SK-N-SH (cell line): ENCODE measurements at regions not wholly inside any gene's neighbourhood (a gene's known extent, or its start where the extent isn't known, plus 50 kb on each side); places are given as distances from the start of the nearest gene placed in this dataset.

Experiments
- CTCF ChIA-PET: fragments of 300-600, 350-600 bp; formaldehyde crosslinking; extraction: SDS; loops from one replicate; lab custom pipeline; 2021; lab: Yijun Ruan, JAX
- POLR2A ChIA-PET: fragments of 350-600 bp; sonication (Branson Sonifier 250); formaldehyde crosslinking; extraction: SDS; loops from one replicate; lab custom pipeline; 2020; ENCODE audit warnings: antibody characterized with exemption, inconsistent platforms; lab: Yijun Ruan, JAX
- DNase-seq: peaks from one replicate; pipeline ENCODE4 v3.0.0; 2012
- H2AFZ ChIP-seq: fragments of 200-600 bp; sonication (generic); 2 replicates; pipeline ENCODE4 v1.8.1; 2016; ENCODE audit warnings: antibody characterized with exemption, mild to moderate bottlenecking, low read depth
- H3F3A ChIP-seq: fragments of 200-600 bp; sonication (generic); replicated peaks from 2 replicates; pipeline ENCODE3; 2016; ENCODE audit warnings: antibody characterized with exemption, mild to moderate bottlenecking; ENCODE audit not compliant: insufficient read depth
- H3K27ac ChIP-seq, 2 experiments: fragments of 200-500 bp in 1 of 2; fragments of 200-600 bp in 1 of 2; sonication (Bioruptor generic) in 1 of 2; sonication (generic), shearing (Covaris generic) in 1 of 2; 2 replicates each; pipeline versions ENCODE4 v1.5.1 to v1.6.1; 2014 to 2016; ENCODE audit warnings: low read depth in 2 of 2, inconsistent platforms in 1 of 2, low read length in 1 of 2, mild to moderate bottlenecking in 1 of 2, mixed read lengths in 1 of 2
- H3K27me3 ChIP-seq: fragments of 200-600 bp; sonication (generic), shearing (Covaris generic); 2 replicates; pipeline ENCODE4 v1.6.1; 2016; ENCODE audit warnings: mixed run types; ENCODE audit not compliant: insufficient read depth
- H3K36me3 ChIP-seq, 2 experiments: fragments of 200-500 bp in 1 of 2; fragments of 200-600 bp in 1 of 2; sonication (Bioruptor generic) in 1 of 2; sonication (generic) in 1 of 2; replicated peaks in 1 of 2; 2 replicates each; pipeline versions ENCODE3 to v1.5.1; 2014 to 2016; ENCODE audit warnings: low read length in 1 of 2, mild to moderate bottlenecking in 1 of 2; ENCODE audit not compliant: insufficient read depth in 2 of 2, control insufficient read depth in 1 of 2
- H3K4me1 ChIP-seq, 2 experiments: fragments of 200-500 bp in 1 of 2; fragments of 200-600 bp in 1 of 2; sonication (Bioruptor generic) in 1 of 2; sonication (generic), shearing (Covaris generic) in 1 of 2; 2 replicates each; pipeline versions ENCODE4 v1.5.1 to v1.6.1; 2014 to 2016; ENCODE audit warnings: low read depth in 1 of 2, low read length in 1 of 2, mixed run types in 1 of 2; ENCODE audit not compliant: insufficient read depth in 2 of 2, control insufficient read depth in 1 of 2
- H3K4me2 ChIP-seq: fragments of 200-600 bp; sonication (generic), shearing (Covaris generic); 2 replicates; pipeline ENCODE4 v1.6.1; 2017; ENCODE audit warnings: mixed run types
- H3K4me3 ChIP-seq, 2 experiments: fragments of 200-500 bp in 1 of 2; fragments of 200-600 bp in 1 of 2; sonication (Bioruptor generic) in 1 of 2; sonication (generic), shearing (Covaris generic) in 1 of 2; 2 replicates each; pipeline versions ENCODE4 v1.5.1 to v1.8.1; 2014 to 2016; ENCODE audit warnings: low read depth in 2 of 2, inconsistent platforms in 1 of 2, low read length in 1 of 2, mild to moderate bottlenecking in 1 of 2, mixed read lengths in 1 of 2, moderate library complexity in 1 of 2
- H3K79me2 ChIP-seq: fragments of 200-600 bp; sonication (generic); 2 replicates; pipeline ENCODE4 v1.8.1; 2017; ENCODE audit warnings: mild to moderate bottlenecking; ENCODE audit not compliant: insufficient read depth
- H3K9ac ChIP-seq: fragments of 200-600 bp; sonication (generic); 2 replicates; pipeline ENCODE4 v1.6.1; 2017; ENCODE audit warnings: mixed run types
- H3K9me2 ChIP-seq: fragments of 200-600 bp; sonication (generic); 2 replicates; pipeline ENCODE4 v1.6.1; 2017; ENCODE audit warnings: mixed run types
- H3K9me3 ChIP-seq: fragments of 200-600 bp; sonication (generic); 2 replicates; pipeline ENCODE4 v1.6.1; 2017; ENCODE audit warnings: mixed run types, mild to moderate bottlenecking, moderate library complexity
- H4K20me1 ChIP-seq: fragments of 200-600 bp; sonication (generic); 2 replicates; pipeline ENCODE4 v1.6.1; 2017; ENCODE audit warnings: mild to moderate bottlenecking, mixed run types; ENCODE audit not compliant: insufficient read depth
- CHD2 ChIP-seq: fragments of 150-350 bp; IDR thresholded peaks from 2 replicates; pipeline ENCODE4 v1.6.1; 2018; ENCODE audit warnings: low read length; ENCODE audit not compliant: partially characterized antibody
- EZH2phosphoT487 ChIP-seq: fragments of 200-600 bp; sonication (generic); IDR thresholded peaks from 2 replicates; pipeline ENCODE4 v1.6.1; 2017; ENCODE audit warnings: low read depth, mixed run types, mild to moderate bottlenecking, antibody characterized with exemption, moderate library complexity, borderline replicate concordance
- FOXM1 ChIP-seq: IDR thresholded peaks from 2 replicates; pipeline ENCODE4 v1.4.0; 2012; ENCODE audit warnings: low read depth, mild to moderate bottlenecking
- GATA2 ChIP-seq: sonication (generic); formaldehyde crosslinking; IDR thresholded peaks from 2 replicates; pipeline ENCODE4 v1.5.0; 2020; ENCODE audit warnings: mild to moderate bottlenecking, missing genetic modification reagents
- JUND ChIP-seq: IDR thresholded peaks from 2 replicates; pipeline ENCODE4 v1.4.0; 2012
- MAX ChIP-seq: IDR thresholded peaks from 2 replicates; pipeline ENCODE4 v1.4.0; 2012; ENCODE audit warnings: low read depth
- MEF2A ChIP-seq: IDR thresholded peaks from 2 replicates; pipeline ENCODE4 v1.4.0; 2012; ENCODE audit warnings: low read depth, borderline replicate concordance
- MXI1 ChIP-seq: IDR thresholded peaks from 2 replicates; pipeline ENCODE4 v1.6.1; 2012; ENCODE audit warnings: mild to moderate bottlenecking, low read depth, low read length, improper control_type of control experiment
- RCOR1 ChIP-seq: fragments of 150-350 bp; IDR thresholded peaks from 2 replicates; pipeline ENCODE4 v1.6.1; 2017; ENCODE audit warnings: antibody characterized with exemption, low read length
- RFX5 ChIP-seq: IDR thresholded peaks from 2 replicates; pipeline ENCODE4 v1.6.1; 2012; ENCODE audit warnings: mild to moderate bottlenecking, improper control_type of control experiment, low read length
- RXRA ChIP-seq: IDR thresholded peaks from 2 replicates; pipeline ENCODE4 v1.4.0; 2012; ENCODE audit warnings: low read depth, mild to moderate bottlenecking, borderline replicate concordance
- SIN3A ChIP-seq: IDR thresholded peaks from 2 replicates; pipeline ENCODE4 v1.6.1; 2012; ENCODE audit warnings: low read depth, mild to moderate bottlenecking, low read length, moderate library complexity, borderline replicate concordance
- TAF1 ChIP-seq: IDR thresholded peaks from 2 replicates; pipeline ENCODE4 v1.6.1; 2012; ENCODE audit warnings: low read depth, mild to moderate bottlenecking, low read length, moderate library complexity, borderline replicate concordance
- TEAD4 ChIP-seq: IDR thresholded peaks from 2 replicates; pipeline ENCODE4 v1.4.0; 2012; ENCODE audit warnings: mild to moderate bottlenecking, borderline replicate concordance; ENCODE audit not compliant: insufficient read depth
- USF1 ChIP-seq: IDR thresholded peaks from 2 replicates; pipeline ENCODE4 v1.4.0; 2012; ENCODE audit warnings: low read depth, borderline replicate concordance
- WGBS: methylation state at CpG from one replicate; pipeline ENCODE4 v1.1.6; 2017; ENCODE audit warnings: low lambda C conversion rate; 5-methylcytosine and 5-hydroxymethylcytosine counted together
- TF ChIP-seq, protein P1 (sequence below): fragments of 150-350 bp; IDR thresholded peaks from 2 replicates; pipeline ENCODE4 v1.6.1; 2017; ENCODE audit warnings: antibody characterized with exemption, low read length, low read depth, borderline replicate concordance
- TF ChIP-seq, protein P2 (sequence below): fragments of 200-600 bp; sonication (generic); IDR thresholded peaks from 2 replicates; pipeline ENCODE4 v1.6.1; 2017; ENCODE audit warnings: antibody characterized with exemption, mild to moderate bottlenecking, moderate library complexity

GRCh38 chr7:41877118-41877517 is 174.2 kb upstream of the INHBA start:
- H3K36me3 ChIP-seq: no peaks in the 10 kb centered on the region
- no peak for TF ChIP-seq EZH2phosphoT487
- TF ChIP-seq, all 33 proteins: peak for 0
- DNase-seq: no peak
- no peaks in the 10 kb centered on the region for H3K79me2 ChIP-seq
- H3K4me1 ChIP-seq: peaks cover 0 to 26% of the 10 kb centered on the region in 2 experiments
- POLR2A ChIA-PET: no interaction called here
- H3F3A ChIP-seq: peaks cover 20% of the 10 kb centered on the region
- H3K27ac ChIP-seq: no peak overlapping the region
- H3K9me2 ChIP-seq: no peaks in the 10 kb centered on the region
- WGBS: 66% methylated on average over 7 of the region's 7 CpGs
- H3K9me3 ChIP-seq: no peaks in the 10 kb centered on the region
- H3K27me3 ChIP-seq: no peaks in the 10 kb centered on the region
- H3K4me3 ChIP-seq: no peak overlapping the region
- H2AFZ ChIP-seq: no peak overlapping the region
- no peak overlapping the region for H3K9ac ChIP-seq
- no peak overlapping the region for H3K4me2 ChIP-seq
- CTCF ChIA-PET: interaction anchor here (1.3 kb wide), 1 partner anchor 14 kb away, joined by 3 read pairs; no protein-coding TSS in a partner anchor
- H4K20me1 ChIP-seq: no peaks in the 10 kb centered on the region

- no peaks in the 10 kb centered on the region for H3K27me3 ChIP-seq
- H2AFZ ChIP-seq: no peak overlapping the region
- no peak overlapping the region for H3K4me3 ChIP-seq
- no peak for DNase-seq
- H3K9ac ChIP-seq: no peak overlapping the region
- H3K4me1 ChIP-seq: peaks cover 0 to 26% of the 10 kb centered on the region in 2 experiments
- TF ChIP-seq USF1 (no peak), RFX5 (no peak), TEAD4 (no peak), MAX (no peak), MXI1 (no peak), FOXM1 (no peak), JUND (no peak), RCOR1 (no peak), CHD2 (no peak), RXRA (no peak), MEF2A (no peak), GATA2 (no peak), SIN3A (no peak), TAF1 (no peak)
- TF ChIP-seq, protein P1, sequence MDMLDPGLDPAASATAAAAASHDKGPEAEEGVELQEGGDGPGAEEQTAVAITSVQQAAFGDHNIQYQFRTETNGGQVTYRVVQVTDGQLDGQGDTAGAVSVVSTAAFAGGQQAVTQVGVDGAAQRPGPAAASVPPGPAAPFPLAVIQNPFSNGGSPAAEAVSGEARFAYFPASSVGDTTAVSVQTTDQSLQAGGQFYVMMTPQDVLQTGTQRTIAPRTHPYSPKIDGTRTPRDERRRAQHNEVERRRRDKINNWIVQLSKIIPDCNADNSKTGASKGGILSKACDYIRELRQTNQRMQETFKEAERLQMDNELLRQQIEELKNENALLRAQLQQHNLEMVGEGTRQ: no peak
- TF ChIP-seq, protein P2, sequence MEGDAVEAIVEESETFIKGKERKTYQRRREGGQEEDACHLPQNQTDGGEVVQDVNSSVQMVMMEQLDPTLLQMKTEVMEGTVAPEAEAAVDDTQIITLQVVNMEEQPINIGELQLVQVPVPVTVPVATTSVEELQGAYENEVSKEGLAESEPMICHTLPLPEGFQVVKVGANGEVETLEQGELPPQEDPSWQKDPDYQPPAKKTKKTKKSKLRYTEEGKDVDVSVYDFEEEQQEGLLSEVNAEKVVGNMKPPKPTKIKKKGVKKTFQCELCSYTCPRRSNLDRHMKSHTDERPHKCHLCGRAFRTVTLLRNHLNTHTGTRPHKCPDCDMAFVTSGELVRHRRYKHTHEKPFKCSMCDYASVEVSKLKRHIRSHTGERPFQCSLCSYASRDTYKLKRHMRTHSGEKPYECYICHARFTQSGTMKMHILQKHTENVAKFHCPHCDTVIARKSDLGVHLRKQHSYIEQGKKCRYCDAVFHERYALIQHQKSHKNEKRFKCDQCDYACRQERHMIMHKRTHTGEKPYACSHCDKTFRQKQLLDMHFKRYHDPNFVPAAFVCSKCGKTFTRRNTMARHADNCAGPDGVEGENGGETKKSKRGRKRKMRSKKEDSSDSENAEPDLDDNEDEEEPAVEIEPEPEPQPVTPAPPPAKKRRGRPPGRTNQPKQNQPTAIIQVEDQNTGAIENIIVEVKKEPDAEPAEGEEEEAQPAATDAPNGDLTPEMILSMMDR: no peak
- H3K9me2 ChIP-seq: no peaks in the 10 kb centered on the region
- no peaks in the 10 kb centered on the region for H3K79me2 ChIP-seq
- WGBS: 42% methylated on average over 6 of the region's 6 CpGs
- H3K27ac ChIP-seq: no peak overlapping the region
- H3F3A ChIP-seq: peaks cover 20% of the 10 kb centered on the region
- no peaks in the 10 kb centered on the region for H4K20me1 ChIP-seq
- ChIA-PET CTCF (interaction anchor here (1.1 kb wide), 1 partner anchor 13 kb away, joined by 3 read pairs; no protein-coding TSS in a partner anchor), POLR2A (no interaction called here)
- H3K36me3 ChIP-seq: no peaks in the 10 kb centered on the region
- H3K4me2 ChIP-seq: no peak overlapping the region
- no peaks in the 10 kb centered on the region for H3K9me3 ChIP-seq
These were observed 172.6 kb upstream of the INHBA start for GRCh38 chr7:41875513-41875912.
